HG02938 (cell line): ENCODE measurements at regions not wholly inside any gene's neighbourhood (a gene's known extent, or its start where the extent isn't known, plus 50 kb on each side); places are given as distances from the start of the nearest gene placed in this dataset.
"Not testable (repeated sequence)": the region's sequence is repeated elsewhere in the genome, so short reads cannot be mapped to it uniquely, and the experiment has no call there.

ENCODE experiments used
- ATAC-seq: cut with Tn5 transposase; IDR thresholded peaks from one replicate; pipeline ENCODE4 v1.9.1; 2021; ENCODE audit warnings: mild to moderate bottlenecking, moderate library complexity; ENCODE audit not compliant: unreplicated experiment

DNA sequence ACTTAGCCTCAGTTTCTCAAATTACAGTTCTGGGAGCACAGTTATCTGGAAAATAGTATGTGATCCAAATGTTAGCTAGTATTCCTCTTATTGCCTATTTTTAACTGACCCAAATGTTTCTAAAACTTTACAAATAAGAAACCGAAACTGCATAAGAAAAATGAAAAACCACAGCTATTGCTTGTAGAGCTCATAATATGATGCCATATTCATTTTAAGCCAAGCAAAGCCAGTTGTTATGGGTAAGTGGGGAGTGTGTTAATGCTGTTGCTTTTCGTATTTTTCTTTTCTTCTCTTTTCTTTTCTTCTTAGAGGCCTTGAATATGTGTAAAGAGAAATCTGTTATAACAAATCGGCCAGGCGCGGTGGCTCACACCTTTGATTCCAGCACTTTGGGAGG lies 447.4 kb upstream of the TUSC1 start:
- no peak for ATAC-seq

DNA sequence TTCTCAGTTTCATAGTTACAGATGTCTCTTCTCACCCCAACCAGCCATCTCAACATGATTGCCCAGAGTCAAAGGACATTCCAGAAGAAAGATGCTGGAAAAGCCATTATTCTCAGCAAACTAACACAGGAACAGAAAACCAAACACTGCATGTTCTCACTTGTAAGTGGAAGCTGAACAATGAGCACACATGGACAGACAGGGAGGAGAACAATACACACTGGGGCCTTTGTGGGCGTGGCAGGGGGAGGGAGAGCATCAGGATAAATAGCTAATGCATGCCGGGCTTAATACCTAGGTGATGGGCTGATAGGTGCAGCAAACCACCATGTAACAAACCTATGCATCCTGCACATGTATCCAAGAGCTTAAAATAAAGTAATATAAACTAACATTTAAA lies 437.8 kb upstream of the TUSC1 start:
- ATAC-seq, result not testable (repeated sequence)

DNA sequence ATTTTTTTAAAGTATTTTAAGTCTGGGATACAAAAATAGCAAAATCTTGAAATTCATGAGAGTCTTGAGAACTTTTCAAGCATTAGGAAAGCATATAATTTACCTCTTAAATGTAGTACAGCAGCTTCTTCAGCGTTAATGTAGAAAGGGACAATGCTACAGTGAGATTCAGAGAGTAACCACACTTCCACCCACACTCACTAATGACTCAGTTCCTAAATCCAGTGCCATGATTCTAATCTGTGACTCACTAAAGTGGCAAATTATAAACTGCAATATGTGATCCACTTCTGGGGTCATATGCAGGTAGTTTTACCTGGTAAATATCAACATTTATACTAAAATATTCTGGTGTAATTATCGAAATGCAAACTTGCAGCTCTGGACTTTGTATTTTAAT lies 434.5 kb upstream of the TUSC1 start:
- no peak for ATAC-seq

DNA sequence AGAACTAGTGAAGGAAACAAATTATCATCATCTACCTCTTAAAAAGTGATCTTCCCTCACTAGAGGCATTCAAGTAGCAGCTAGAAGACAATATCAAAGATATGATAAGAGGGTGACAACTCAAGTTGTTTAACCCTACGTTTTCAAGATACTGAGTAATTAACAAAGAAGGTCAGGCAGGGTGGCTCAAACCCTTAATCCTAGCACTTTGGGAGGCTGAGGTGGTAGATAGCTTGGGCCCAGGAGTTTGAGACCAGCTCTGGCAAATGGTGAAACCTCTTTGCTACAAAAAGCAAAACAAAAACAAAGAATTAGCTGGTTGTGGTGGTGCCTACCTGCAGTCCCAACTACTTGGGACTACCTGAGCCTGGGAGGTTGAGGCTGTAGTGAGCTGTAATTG lies 408.2 kb upstream of the TUSC1 start:
- no peak for ATAC-seq

DNA sequence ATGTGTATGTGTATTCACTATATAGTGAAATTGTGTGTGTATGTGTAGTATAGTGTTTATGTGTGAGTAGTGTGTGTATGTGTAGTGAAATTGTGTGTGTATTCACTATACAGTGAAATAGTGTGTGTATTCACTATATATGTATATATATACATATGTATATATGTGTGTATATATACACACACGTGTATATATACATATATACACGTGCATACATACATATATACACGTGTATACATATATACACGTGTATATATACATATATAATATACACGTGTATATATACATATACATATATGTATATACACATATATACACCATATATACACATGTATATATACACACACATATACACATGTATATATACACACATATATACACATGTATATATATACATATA lies 403.6 kb upstream of the TUSC1 start:
- no peak for ATAC-seq

DNA sequence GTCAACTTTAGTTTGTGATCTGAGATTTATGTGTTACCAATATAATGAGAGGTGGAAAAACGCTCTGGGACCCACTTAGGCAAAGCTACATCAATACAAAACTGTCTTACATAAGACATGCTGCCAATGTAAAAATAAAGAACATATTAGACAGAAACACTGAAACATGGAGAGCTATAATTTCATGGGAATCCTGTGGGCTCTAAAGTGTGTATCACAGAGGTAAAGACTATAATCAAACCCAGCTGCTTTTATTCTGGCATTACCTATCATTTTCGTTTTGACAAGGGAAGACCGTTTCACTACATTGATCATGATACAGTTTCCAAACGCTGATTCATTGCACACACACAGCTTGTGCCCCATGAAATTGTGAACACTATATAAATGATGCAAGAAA lies 400.5 kb upstream of the TUSC1 start:
- ATAC-seq, result no peak

DNA sequence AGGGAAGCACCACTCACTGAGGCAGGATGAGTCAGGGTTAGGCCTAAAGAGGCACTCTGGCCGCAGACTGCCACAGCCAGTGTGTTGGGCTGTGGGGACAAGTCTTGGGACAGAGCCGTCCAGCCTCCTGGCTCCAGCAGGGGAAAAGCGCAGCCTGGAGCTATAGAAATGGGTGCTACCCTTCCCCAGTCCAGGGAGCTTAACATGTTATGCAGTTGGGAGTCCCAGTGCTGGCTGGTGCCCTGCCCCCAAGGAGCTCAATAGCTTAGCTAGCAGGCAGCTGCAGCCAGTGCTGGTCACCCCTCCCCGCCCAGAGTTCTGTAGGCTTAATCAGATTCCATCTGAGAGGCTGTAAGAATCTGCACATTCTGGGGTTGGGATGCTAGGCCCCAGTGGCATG lies 399.6 kb upstream of the TUSC1 start:
- no peak for ATAC-seq

DNA sequence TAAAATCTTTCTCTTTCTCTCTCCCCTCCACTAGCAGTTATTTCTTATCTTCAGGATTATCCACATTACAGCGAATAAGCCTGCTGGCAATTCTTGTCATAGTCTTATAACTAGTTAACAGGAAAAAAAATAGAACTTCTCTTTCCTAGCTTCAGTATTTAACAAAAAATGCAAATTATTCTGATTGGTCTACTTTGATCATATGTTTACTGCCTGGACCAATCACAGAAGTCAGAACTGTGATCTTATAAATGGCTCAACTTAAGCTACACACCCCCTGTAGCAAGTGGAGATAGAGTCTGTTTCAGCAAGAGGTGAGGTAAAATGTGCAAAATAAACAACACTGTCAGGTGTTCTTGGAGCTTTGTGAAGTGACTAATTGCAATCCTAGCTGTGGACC lies 389.4 kb upstream of the TUSC1 start:
- no peak for ATAC-seq

DNA sequence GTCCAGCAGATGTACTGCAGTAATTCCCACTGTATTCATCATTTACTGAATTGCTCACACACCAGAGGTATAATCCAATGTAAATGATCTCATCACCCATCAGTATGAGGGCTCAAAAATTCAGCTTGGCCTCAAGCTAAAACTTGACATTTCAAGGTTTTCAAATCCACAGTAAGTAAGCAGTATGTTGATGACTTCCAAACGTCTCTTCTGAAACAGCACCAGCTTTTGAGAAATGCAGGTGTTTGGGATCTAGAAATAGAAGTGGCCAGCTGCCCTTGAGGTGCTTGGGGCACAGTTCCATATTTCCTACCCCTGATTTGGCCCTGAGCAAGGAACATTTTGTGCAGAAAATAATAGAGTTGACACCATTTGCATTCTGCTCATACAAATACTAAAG lies 388.0 kb upstream of the TUSC1 start:
- ATAC-seq, result no peak

DNA sequence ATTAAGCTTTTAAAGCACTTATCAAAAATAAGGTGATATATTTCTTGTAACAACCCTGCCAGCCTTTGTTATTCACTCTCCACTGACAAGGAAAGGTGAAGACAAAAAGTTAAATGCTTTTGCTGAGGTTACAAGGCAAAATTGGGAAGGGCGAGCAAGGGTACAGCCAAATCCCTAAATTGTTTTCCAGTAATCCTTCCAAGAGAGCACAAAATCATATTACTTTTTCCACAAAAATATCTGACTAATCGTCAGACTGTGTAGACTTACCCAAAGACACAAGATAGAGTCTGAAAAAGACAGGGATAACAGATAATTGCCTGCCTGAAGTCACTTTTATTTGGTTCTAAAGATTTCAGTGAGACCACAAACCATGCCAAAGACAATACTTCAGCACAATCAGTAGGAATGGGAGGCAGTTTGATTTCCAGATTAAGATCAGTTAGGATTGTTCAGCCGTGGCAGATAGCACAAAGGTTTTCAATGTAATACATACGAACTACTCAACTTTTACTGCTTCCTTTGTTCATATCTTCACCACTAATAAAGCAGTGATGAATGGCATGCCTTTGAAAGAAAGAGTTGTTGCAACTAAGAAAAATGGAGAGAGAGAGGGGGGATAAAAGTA lies 383.8 kb upstream of the TUSC1 start:
- no peak for ATAC-seq

DNA sequence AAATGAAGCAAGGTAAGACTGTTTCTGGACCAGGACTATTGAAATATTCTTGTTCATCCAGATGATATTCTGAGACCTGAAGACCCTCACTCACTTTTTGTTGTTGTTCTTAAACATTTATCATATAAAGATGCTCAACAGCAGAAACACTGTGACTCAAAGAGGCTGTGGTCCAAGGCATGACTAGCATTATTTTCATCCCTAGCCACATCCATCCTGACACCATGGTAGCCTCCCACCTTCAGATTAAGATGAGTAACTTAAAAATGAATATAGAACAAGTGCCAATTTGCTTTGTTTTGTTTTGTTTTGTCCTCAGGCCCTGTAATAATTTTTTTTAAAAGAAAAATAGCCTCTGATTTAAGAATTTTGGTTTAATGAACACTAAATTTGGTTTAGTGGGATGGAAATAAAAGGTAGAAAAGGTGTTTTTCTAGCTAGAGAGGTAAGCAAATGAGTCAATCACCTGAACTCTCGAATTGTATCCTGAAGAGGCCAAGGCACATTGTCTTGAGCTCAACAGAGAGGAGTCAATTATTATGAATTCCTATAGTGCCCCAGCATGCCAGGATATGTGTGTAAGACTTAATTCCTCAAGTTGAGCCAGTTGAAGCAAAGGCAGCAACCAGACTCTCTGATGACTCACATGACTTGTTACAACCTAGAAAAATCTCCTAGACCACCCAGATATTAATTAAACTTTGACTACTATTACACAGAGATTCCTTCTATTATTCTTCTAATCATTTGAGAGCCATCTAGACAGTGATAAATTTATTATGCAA lies 380.1 kb upstream of the TUSC1 start:
- no peak for ATAC-seq

DNA sequence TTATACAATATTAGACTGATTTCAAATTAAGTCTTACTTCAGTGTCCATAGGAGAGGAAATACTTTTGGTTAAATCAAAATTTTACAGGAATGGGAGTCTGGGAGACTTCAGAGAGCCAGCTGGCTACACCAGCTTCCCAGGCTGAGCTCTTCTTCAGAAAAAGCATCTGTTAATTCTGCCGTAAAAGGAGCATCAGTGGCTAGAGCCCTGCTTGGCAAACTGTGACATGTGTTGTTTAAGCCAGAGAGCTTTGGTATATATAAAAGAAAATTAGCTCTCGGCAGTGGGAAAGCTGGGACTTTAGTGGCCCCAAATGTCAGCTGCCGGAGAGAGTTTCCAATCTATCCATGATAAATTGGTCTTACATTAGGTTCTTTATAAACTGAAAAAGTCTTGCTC lies 378.8 kb upstream of the TUSC1 start:
- no peak for ATAC-seq

DNA sequence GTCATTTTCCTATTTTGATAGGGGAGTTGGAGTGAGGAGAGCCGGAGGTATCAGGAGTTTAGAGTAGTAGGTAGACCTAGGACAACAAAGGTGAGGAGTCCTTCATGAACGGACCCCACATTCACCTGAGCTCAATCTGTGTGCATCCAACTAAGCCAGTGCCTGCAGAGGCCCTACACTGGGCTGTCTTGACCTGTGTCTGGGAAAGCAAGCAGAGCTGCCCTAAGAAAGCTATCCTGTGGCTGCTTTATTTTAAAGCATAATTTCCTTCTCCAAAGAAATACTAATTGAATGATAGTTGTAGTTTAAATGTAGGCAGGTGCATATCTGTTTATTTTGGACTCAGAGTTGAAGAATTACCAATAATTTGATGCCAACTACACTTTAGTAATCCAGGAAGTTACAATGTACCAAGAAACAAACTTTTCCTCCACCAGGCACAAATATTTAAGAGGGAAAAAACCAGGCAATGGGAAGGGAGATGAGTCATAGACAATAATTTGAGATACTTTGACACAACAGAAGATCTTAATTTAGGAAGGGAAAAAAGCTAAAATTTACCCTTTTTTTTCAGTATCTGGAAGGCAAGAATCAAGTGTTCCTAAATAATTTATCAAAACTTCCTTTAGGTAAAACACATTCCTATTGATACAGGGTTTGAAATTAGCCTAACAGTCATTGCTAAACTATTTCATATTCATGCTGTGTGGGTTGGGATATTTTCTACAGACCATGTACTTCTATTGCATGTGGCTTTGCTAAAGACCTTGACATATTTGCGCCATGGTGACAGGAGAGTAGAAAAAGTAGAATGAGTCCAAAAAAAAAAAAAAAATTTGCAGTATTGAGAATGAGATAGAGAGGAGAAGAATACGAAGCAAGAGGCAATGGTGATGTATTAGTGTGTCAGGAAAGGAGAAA lies 376.6 kb upstream of the TUSC1 start:
- no peak for ATAC-seq

DNA sequence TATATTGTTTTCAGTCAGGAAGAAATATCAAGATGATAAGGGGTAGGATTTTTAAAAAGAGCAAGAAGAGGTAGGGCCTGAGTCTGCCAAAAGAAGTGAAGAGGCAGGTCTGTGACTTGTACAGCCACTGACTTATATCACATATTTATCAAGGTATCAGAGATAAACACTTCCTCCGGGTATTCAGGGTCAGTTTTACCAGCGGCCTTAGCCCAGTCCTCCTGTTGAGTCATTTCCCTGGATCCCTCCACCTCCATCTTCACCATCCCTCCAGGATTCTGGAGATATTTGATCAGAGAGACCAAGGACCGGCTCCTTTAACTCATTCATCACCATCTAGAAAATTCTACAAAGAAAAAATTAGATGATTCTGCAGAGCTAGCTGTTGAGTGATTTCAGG lies 375.7 kb upstream of the TUSC1 start:
- no peak for ATAC-seq

DNA sequence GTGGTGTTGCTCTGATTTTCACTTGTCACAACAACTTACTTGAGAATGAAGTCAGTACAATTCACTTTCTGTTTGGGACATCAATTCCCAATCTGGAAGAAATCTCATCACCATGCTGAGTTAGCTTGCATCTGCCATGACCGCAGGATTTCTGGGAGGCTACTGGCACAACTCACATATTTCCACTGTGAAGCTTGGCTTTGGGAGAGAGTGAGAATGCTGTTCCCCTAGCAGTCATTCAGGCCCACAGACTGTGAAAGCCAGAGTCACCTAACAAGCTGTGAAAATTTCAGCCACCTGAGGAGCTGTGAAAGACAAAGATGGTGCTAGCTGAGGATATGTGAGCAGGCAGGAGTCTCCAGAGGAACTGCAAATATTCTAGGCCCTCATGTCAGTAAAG lies 365.2 kb upstream of the TUSC1 start:
- ATAC-seq, result no peak

DNA sequence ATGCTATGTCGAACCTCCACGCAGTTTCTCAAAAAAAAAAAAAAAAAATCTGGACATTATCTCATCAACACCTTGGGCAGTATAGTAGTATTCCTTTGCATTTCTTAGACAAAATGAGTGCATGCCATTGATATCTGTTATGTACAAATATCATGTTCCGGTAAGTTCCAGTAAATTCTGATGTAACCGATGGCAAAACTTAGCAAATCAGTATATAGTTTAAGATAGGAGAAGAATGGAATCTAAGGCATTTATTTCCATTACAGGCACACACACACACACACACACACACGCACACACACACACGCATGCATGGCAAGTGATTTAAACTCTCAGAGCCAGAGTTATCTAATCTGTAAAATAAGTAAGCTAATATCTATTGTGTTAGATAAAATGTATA lies 356.5 kb upstream of the TUSC1 start:
- ATAC-seq, result no peak

DNA sequence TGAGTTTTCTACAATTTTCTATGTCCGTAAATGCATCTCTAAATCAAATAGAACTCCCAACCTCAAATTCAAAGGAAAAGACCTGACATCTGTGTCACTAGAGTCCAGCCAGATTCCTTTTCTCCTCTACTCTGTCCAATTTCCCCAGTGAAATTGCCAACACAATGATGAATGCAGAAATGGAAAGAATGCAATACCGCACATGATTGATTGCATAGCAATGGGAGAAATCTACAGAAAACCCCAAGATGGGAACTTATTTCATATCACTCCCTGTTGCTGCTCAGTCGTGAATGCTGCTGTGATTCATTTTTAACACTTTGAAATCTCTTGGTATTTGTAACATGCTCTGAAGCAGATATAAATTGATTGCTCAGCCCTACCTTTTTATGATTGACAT lies 355.1 kb upstream of the TUSC1 start:
- no peak for ATAC-seq

DNA sequence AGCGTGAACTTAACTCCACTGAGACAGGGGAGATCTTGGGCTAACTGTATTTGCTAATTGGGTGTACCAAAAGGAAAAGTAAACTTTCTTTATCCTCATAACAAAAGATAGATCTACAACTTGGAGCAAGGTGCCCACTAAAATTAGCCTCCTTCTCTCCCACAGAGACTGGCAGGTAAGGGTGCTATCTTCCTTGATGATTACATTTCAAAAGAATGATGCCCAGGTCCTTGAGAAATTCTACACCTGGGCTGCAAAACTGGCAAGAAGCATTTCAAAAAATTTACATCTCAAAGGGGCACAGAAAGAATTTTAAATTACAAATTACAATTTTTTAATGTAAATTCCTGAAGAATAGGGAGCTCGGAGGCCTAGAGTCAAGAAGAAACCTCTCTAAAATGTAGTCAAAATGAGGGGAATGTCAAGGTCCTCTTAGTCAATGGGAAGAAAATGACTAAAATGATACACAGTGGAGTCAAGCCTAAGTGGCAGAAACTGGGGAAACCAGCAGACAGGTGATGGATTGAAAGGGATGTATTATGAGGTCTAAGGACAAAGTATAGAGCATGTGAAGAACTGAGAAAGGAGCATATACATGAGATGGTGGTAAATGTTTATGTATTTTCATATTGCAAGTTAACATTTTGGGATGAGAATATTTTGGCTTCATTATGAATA lies 348.3 kb upstream of the TUSC1 start:
- ATAC-seq, result no peak

DNA sequence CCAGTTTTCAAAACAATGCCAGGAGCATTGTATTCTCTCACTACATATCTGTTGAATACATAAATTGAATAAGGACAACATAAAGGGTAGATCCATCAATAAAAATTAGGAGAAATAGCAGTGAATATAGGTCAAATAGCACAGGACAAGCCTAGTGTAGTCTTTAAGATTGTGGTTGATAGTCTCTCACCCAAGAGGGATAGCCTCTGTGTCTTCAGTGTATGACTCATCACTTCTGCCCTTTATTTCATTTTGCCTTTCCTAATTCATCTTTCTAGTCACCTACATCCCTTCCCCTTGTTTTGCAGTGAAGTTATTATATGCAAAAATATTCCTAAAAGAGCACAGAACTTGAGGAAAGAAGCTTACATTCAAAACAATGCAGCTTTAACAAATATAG lies 335.0 kb upstream of the TUSC1 start:
- no peak for ATAC-seq

DNA sequence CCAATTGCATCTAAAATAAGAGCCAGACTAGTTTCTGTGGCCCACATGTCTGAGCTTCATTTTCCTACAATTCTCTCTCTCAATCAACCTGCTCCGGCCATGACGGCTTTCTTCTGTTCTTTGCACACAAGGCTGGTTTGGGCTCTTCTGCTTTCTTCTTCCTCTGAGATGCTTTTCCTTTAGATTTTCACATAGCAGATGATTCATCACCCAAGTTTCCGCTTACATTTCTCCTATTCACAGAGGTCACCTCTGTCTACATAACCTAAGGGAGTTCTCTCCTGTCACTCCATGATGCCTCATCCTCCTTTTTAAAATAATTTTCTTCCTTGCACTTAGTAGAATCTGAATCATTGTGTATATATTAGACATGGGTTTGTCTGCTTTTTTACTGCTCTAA lies 334.6 kb upstream of the TUSC1 start:
- ATAC-seq, result no peak

DNA sequence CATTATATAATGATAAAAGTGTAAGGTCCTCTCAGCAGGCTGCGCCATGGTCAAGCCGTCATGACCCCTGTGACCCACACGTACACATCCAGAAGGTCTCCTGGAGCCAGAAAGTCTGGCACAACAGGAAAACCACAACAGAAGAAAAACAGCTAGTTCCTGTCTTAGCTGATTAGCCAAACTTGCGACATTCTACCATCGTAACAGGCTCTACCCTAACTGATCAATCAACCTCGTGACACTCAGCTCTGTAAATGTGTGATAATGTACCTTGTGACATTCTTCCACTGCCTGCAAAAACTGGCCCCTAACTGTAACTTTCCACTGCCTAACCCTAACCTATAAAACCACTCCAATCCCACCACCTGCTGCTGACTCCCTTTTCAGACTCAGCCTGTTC lies 316.4 kb upstream of the TUSC1 start:
- ATAC-seq, result no peak
